Tibial nerve (tissue), 4 donors: ENCODE measurements at regions not wholly inside any gene's neighbourhood (a gene's known extent, or its start where the extent isn't known, plus 50 kb on each side); places are given as distances from the start of the nearest gene placed in this dataset.

Experiments used
- DNase-seq, 2 donors: peaks; one replicate each; pipeline ENCODE4 v3.0.0-alpha.2; 2019; ENCODE audit warnings: low spot score in 2 of 2
- H3K27ac ChIP-seq, 4 donors: fragments of 200-600 bp; sonication (generic) in 3 of 4; one replicate each; pipeline ENCODE4 v1.5.1; 2017 to 2019; ENCODE audit warnings: mild to moderate bottlenecking in 1 of 4
- H3K27me3 ChIP-seq, 2 donors: fragments of 200-600 bp; sonication (generic) in 1 of 2; one replicate each; pipeline versions ENCODE4 v1.5.1 to v1.6.0; 2017 to 2019
- H3K36me3 ChIP-seq, 3 donors: fragments of 200-600 bp; sonication (generic); one replicate each; pipeline ENCODE4 v1.5.1; 2018 to 2019
- H3K4me1 ChIP-seq, 4 donors: fragments of 200-600 bp; sonication (generic) in 3 of 4; one replicate each; pipeline ENCODE4 v1.5.1; 2017 to 2019
- H3K4me3 ChIP-seq, 4 donors: fragments of 200-600 bp; sonication (generic) in 3 of 4; one replicate each; pipeline ENCODE4 v1.5.1; 2017 to 2019; ENCODE audit warnings: mild to moderate bottlenecking in 1 of 4, moderate library complexity in 1 of 4
- H3K9me3 ChIP-seq, 4 donors: fragments of 200-600 bp; sonication (generic) in 3 of 4; one replicate each; pipeline ENCODE4 v1.5.1; 2017 to 2019
- CTCF ChIP-seq, 5 experiments: fragments of 200-600 bp in 3 of 5; fragments of 450-650 bp in 2 of 5; sonication (generic) in 3 of 5; IDR thresholded peaks; one replicate each; pipeline ENCODE4 v1.5.1; 2016 to 2019; ENCODE audit warnings: antibody characterized with exemption in 5 of 5, mild to moderate bottlenecking in 3 of 5, moderate library complexity in 2 of 5
- EP300 ChIP-seq, 2 donors: sonication (generic); formaldehyde crosslinking; IDR thresholded peaks; one replicate each; pipeline ENCODE4 v1.6.1; 2017; ENCODE audit warnings: antibody characterized with exemption in 2 of 2, mild to moderate bottlenecking in 1 of 2
- POLR2A ChIP-seq, 2 donors: fragments of 450-650 bp; IDR thresholded peaks; one replicate each; pipeline ENCODE4 v1.6.1; 2017; ENCODE audit warnings: antibody characterized with exemption in 2 of 2, mild to moderate bottlenecking in 2 of 2, moderate library complexity in 2 of 2
- WGBS, 2 donors: methylation state at CpG; one replicate each; pipeline ENCODE4 v1.1.5; 2018; 5-methylcytosine and 5-hydroxymethylcytosine counted together

GRCh38 chr19:29048873-29049272 lies 164.1 kb downstream of the UQCRFS1 start:
- Histone ChIP-seq H3K27ac (no peak overlapping the region), H3K27me3 (no peaks in the 10 kb centered on the region), H3K9me3 (peaks cover 0 to 7% (median 0%) of the 10 kb centered on the region in 4 donors), H3K4me3 (no peak overlapping the region), H3K4me1 (no peaks in the 10 kb centered on the region), H3K36me3 (no peaks in the 10 kb centered on the region)
- DNase-seq, result no peak
- no peak for TF ChIP-seq CTCF (IDR thresholded peaks at IDR 0.05)
- TF ChIP-seq POLR2A (IDR thresholded peaks at IDR 0.05), result no peak
- no peak for TF ChIP-seq EP300 (IDR thresholded peaks at IDR 0.05)
- 80 to 93% methylated on average over 5 of the region's 5 CpGs for WGBS, 2 donors

GRCh38 chr19:29045679-29046254 lies 167.2 kb downstream of the UQCRFS1 start:
- no peaks in the 10 kb centered on the region for H3K36me3 ChIP-seq
- no peak overlapping the region for H3K4me3 ChIP-seq
- no peak overlapping the region for H3K27ac ChIP-seq
- DNase-seq, result no peak
- 17 to 36% methylated on average over 7 of the region's 7 CpGs for WGBS, 2 donors
- no peaks in the 10 kb centered on the region for H3K27me3 ChIP-seq
- no peaks in the 10 kb centered on the region for H3K4me1 ChIP-seq
- TF ChIP-seq EP300 (IDR thresholded peaks at IDR 0.05) (no peak), POLR2A (IDR thresholded peaks at IDR 0.05) (no peak), CTCF (IDR thresholded peaks at IDR 0.05) (no peak)
- peaks cover 0 to 11% (median 0%) of the 10 kb centered on the region in 4 donors for H3K9me3 ChIP-seq

GRCh38 chr19:29044037-29044436 lies 168.9 kb downstream of the UQCRFS1 start:
- TF ChIP-seq EP300 (IDR thresholded peaks at IDR 0.05) (no peak), CTCF (IDR thresholded peaks at IDR 0.05) (no peak), POLR2A (IDR thresholded peaks at IDR 0.05) (no peak)
- H3K27ac ChIP-seq, result no peak overlapping the region
- no peaks in the 10 kb centered on the region for H3K4me1 ChIP-seq
- DNase-seq, result no peak
- H3K4me3 ChIP-seq, result no peak overlapping the region
- no peaks in the 10 kb centered on the region for H3K36me3 ChIP-seq
- no peaks in the 10 kb centered on the region for H3K27me3 ChIP-seq
- peaks cover 0 to 11% (median 0%) of the 10 kb centered on the region in 4 donors for H3K9me3 ChIP-seq
- WGBS, 2 donors, result 76 to 78% methylated on average over 5 of the region's 5 CpGs

GRCh38 chr19:29042450-29042849 lies 170.5 kb downstream of the UQCRFS1 start:
- H3K9me3 ChIP-seq, result peaks cover 0 to 6% (median 0%) of the 10 kb centered on the region in 4 donors
- H3K4me1 ChIP-seq, result no peaks in the 10 kb centered on the region
- no peak overlapping the region for H3K27ac ChIP-seq
- no peak for TF ChIP-seq CTCF (IDR thresholded peaks at IDR 0.05)
- no peak for TF ChIP-seq EP300 (IDR thresholded peaks at IDR 0.05)
- TF ChIP-seq POLR2A (IDR thresholded peaks at IDR 0.05), result no peak
- no peaks in the 10 kb centered on the region for H3K27me3 ChIP-seq
- 77 to 84% methylated on average over 2 of the region's 2 CpGs for WGBS, 2 donors
- DNase-seq, result no peak
- no peaks in the 10 kb centered on the region for H3K36me3 ChIP-seq
- H3K4me3 ChIP-seq, result no peak overlapping the region

- H3K27me3 ChIP-seq, result no peaks in the 10 kb centered on the region
- TF ChIP-seq EP300 (IDR thresholded peaks at IDR 0.05), result no peak
- TF ChIP-seq POLR2A (IDR thresholded peaks at IDR 0.05), result no peak
- no peak for TF ChIP-seq CTCF (IDR thresholded peaks at IDR 0.05)
- WGBS, 2 donors, result 59 to 65% methylated on average over 6 of the region's 6 CpGs
- no peaks in the 10 kb centered on the region for H3K4me1 ChIP-seq
- no peaks in the 10 kb centered on the region for H3K36me3 ChIP-seq
- peaks cover 0 to 9% (median 0%) of the 10 kb centered on the region in 4 donors for H3K9me3 ChIP-seq
- no peak overlapping the region for H3K4me3 ChIP-seq
- H3K27ac ChIP-seq, result no peak overlapping the region
- DNase-seq, result no peak
Measured at GRCh38 chr19:29040951-29041350, 172.0 kb downstream of the UQCRFS1 start.
